ENCODE measurements at regions not wholly inside any gene's neighbourhood (a gene's known extent, or its start where the extent isn't known, plus 50 kb on each side); places are given as distances from the start of the nearest gene placed in this dataset.

DNA sequence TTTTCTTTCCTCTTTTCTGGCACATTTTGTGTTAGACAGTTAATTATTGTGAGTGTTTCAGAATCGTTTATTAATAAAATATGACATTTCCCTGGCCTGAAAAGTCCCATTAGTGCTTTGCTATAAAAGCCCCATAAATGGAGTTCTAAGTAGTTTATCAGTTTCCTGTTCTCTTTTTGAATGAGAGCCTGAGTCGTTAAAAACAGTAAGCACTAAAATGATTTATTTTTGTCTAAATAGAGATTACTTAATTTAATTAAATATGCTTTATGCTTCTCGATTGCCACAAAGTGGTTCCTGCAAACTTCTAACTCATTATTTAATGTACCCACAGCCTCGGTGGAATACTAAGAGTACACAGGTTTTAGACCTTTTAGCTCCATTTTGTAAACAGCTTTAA, 577.9 kb downstream of the C6orf118 start:
- no peaks in the 10 kb centered on the region for H3K4me1 Mint-ChIP-seq (ENCODE audit: low read depth)
- no peak overlapping the region for H3K4me3 Mint-ChIP-seq (ENCODE audit: low read depth)
- peaks cover 29% of the 10 kb centered on the region for H3K9me3 Mint-ChIP-seq
- no peak for DNase-seq (ENCODE audit: low spot score)
- H3K27me3 Mint-ChIP-seq (ENCODE audit: low read depth), result no peaks in the 10 kb centered on the region
- intact Hi-C loops (cut with micrococcal nuclease), result no loop called here
- H3K27ac Mint-ChIP-seq, result no peak overlapping the region
- H3K36me3 Mint-ChIP-seq (ENCODE audit: low read depth), result no peaks in the 10 kb centered on the region

DNA sequence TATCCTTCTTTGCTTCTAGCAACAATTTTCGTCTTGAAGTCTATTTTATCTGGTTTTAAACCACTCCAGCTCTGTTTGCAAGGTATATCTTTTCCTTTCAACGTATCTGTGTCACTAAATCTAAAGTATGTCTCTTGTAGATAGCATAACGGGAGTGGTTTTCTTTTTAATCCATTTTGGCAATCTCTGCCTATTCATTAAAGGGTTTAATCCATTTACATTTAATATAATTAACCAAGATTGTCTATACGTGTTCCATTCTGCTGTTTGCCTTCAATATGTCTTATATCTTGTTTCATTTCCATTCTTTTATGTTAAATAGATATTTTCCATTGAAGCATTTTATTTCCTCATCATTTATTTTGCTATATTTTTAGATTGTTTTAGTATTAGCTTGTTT, 587.9 kb downstream of the C6orf118 start:
- H3K27me3 Mint-ChIP-seq (ENCODE audit: low read depth), result no peaks in the 10 kb centered on the region
- intact Hi-C loops (cut with micrococcal nuclease), result no loop called here
- no peak overlapping the region for H3K4me3 Mint-ChIP-seq (ENCODE audit: low read depth)

DNA sequence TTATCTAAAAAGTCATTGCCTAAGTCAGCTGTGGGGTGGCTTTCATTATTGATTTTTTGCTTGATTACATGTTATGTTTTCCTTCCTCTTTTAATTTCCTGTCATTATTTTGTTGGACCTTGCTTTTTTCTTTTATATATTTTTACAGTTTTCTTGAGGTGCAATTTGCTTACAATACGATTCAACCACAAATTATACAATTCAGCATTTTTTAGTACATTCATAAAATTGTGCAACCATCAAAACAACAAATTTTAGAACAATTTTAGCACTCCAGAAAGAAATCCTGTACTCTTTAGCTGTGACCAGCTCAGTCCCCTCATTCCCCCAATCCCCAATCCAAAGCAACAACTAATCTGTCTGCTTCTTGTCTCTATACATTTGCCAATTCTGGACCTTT, 608.9 kb downstream of the C6orf118 start:
- peaks cover 37% of the 10 kb centered on the region for H3K9me3 Mint-ChIP-seq
- H3K27me3 Mint-ChIP-seq (ENCODE audit: low read depth), result no peaks in the 10 kb centered on the region
- no peak overlapping the region for H3K4me3 Mint-ChIP-seq (ENCODE audit: low read depth)
- DNase-seq (ENCODE audit: low spot score), result no peak
- no peaks in the 10 kb centered on the region for H3K4me1 Mint-ChIP-seq (ENCODE audit: low read depth)
- intact Hi-C loops (cut with micrococcal nuclease), result no loop called here
- no peaks in the 10 kb centered on the region for H3K36me3 Mint-ChIP-seq (ENCODE audit: low read depth)
- no peak overlapping the region for H3K27ac Mint-ChIP-seq

More for the DNA sequence above, 587.9 kb downstream of the C6orf118 start:
- Mint-ChIP-seq H3K27ac (no peak overlapping the region), H3K36me3 (ENCODE audit: low read depth) (no peaks in the 10 kb centered on the region), H3K9me3 (peaks cover 17% of the 10 kb centered on the region), H3K4me1 (ENCODE audit: low read depth) (no peaks in the 10 kb centered on the region)
- no peak for DNase-seq (ENCODE audit: low spot score)

DNA sequence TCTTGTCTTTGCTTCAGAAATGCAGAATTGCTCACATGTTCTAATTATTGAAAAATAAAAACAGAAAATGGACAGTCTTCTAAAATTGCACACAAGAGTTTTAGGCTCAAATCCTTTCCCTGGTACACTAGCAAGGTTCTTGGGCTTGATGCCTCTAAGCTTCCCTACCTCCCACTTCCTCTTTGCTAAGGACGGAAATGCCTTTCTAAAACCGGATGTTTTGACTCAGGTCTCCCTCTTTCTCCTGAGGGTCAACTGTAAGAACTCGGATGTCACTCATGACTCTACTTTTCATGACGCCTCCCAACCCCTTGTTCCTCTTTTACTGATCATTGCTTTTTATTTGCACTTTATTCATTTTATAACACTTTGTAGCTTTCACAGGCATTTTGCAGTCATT, 613.5 kb downstream of the C6orf118 start:
- intact Hi-C loops (cut with micrococcal nuclease), result no loop called here
- Mint-ChIP-seq H3K36me3 (ENCODE audit: low read depth) (no peaks in the 10 kb centered on the region), H3K4me1 (ENCODE audit: low read depth) (no peaks in the 10 kb centered on the region), H3K4me3 (ENCODE audit: low read depth) (no peak overlapping the region), H3K27me3 (ENCODE audit: low read depth) (no peaks in the 10 kb centered on the region), H3K9me3 (peaks cover 44% of the 10 kb centered on the region), H3K27ac (no peak overlapping the region)
- DNase-seq (ENCODE audit: low spot score), result no peak

DNA sequence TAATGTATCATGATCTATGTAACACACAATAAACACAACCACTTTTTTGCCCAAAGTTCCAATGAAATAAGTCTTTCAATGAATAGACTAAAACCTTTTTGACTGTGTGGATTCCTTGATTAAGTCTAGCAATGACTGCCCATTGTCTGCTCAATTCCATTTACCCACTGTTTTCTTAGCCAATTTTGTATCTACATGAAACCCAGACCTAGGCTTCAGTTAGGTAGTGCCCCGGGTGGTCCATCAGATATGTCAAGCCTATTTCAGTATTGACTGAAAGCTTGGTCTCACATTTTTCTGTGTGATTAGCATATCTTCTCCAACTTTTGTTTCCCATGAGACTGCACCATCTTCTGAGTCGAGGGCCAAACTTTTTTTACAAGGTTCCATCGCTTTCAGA, 615.0 kb downstream of the C6orf118 start:
- no peak overlapping the region for H3K27ac Mint-ChIP-seq
- H3K9me3 Mint-ChIP-seq, result peaks cover 40% of the 10 kb centered on the region
- H3K36me3 Mint-ChIP-seq (ENCODE audit: low read depth), result no peaks in the 10 kb centered on the region
- H3K4me1 Mint-ChIP-seq (ENCODE audit: low read depth), result no peaks in the 10 kb centered on the region
- no peaks in the 10 kb centered on the region for H3K27me3 Mint-ChIP-seq (ENCODE audit: low read depth)
- H3K4me3 Mint-ChIP-seq (ENCODE audit: low read depth), result no peak overlapping the region
- DNase-seq (ENCODE audit: low spot score), result no peak
- intact Hi-C loops (cut with micrococcal nuclease), result no loop called here

DNA sequence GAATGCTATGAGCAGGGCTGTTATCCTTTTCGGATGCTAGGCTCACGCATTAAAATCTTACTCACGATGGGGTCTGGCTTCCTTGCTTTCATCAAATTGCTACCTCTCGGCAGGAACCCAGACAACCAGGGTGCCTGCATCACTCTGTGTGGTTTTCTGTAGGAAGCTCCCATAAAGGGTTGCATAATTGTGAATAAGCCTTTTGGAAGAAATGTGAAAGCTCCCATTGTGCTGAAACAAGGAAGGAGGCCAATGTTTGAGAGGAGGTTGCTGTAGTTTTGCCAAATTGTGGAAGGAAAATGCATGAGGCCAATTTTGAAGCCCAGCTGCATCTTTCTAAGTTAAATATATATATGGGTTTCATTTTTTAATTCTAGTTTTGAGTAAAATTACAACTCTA, 615.5 kb downstream of the C6orf118 start:
- H3K27me3 Mint-ChIP-seq (ENCODE audit: low read depth), result no peaks in the 10 kb centered on the region
- no peak overlapping the region for H3K4me3 Mint-ChIP-seq (ENCODE audit: low read depth)
- intact Hi-C loops (cut with micrococcal nuclease), result no loop called here
- no peaks in the 10 kb centered on the region for H3K36me3 Mint-ChIP-seq (ENCODE audit: low read depth)
- no peak for DNase-seq (ENCODE audit: low spot score)
- no peak overlapping the region for H3K27ac Mint-ChIP-seq
- H3K4me1 Mint-ChIP-seq (ENCODE audit: low read depth), result no peaks in the 10 kb centered on the region
- H3K9me3 Mint-ChIP-seq, result peaks cover 40% of the 10 kb centered on the region

DNA sequence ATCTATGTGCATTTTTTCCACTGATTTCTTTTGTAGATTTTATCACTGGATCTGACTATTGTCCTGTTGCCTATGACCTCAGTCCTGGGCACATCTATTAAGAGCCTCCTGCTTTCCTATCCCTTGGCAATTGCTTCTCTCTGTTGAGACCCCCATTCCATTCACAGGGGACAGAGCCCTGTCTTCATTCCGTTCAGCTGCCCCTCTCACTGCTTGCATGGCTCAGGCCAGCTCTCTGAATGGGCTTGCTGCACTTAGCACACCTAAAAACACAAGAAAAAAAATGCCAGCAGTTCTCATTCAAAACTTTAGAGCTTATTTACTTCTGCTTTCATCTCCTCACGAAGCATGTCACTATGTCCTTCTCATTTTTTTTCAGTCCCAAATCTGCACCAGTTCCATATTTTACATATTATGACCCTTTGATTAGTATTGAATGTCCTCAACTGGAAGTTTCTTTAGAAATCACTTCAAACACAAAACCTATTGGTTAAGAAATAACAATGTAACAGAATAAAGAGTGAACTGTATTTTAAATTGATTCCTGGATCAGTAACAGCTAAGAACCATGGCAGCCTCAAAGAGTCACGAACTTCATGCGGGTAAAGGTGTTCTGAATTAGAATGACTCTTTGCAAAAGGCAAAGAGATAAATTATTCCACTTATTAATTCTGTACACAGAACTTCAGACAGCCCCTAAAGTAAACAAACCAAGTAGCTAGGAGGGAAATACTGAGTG, 616.5 kb downstream of the C6orf118 start:
- peaks cover 36% of the 10 kb centered on the region for H3K9me3 Mint-ChIP-seq
- H3K27ac Mint-ChIP-seq, result no peak overlapping the region
- H3K36me3 Mint-ChIP-seq (ENCODE audit: low read depth), result no peaks in the 10 kb centered on the region
- intact Hi-C loops (cut with micrococcal nuclease), result no loop called here
- no peaks in the 10 kb centered on the region for H3K4me1 Mint-ChIP-seq (ENCODE audit: low read depth)
- no peak overlapping the region for H3K4me3 Mint-ChIP-seq (ENCODE audit: low read depth)
- H3K27me3 Mint-ChIP-seq (ENCODE audit: low read depth), result no peaks in the 10 kb centered on the region
- DNase-seq (ENCODE audit: low spot score), result no peak

DNA sequence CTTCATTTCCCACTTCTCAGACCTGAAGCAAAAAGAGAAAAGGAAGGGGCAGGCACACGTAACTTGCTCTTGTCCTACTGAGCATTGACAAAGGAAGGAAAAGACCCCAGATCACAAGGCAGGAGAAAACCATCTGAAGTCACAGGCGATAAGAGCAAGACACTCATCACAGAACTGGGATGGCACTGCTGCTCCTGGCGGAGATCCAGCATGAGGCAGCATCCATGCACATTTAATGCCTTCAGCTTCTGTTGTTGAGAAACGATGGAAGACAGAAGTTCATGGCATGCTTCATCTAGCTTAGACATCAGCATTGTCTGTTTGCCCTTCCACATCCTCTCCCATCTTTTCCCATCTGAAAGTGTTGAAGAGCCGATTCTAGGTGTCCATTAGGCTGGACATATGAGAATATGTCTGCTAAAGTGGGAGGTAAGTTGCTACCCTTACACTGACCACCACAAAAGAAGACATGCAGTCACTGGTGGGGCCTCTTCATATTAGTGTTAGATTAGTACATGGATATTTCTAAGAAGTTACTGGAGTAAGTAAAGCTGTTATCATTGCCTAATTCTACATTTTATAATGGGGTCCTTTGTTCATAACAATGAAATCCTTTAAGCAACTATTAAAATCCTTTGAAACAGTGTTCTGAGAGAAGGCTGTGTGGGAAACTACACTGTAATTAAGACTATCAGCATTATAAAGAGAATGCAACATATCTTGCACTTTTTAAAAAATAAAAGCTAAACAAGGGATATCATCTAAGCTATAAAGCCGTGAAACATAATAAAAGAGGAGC, 618.5 kb downstream of the C6orf118 start:
- Mint-ChIP-seq H3K27me3 (ENCODE audit: low read depth) (no peaks in the 10 kb centered on the region), H3K4me3 (ENCODE audit: low read depth) (no peak overlapping the region), H3K27ac (no peak overlapping the region), H3K36me3 (ENCODE audit: low read depth) (no peaks in the 10 kb centered on the region), H3K9me3 (peaks cover 30% of the 10 kb centered on the region), H3K4me1 (ENCODE audit: low read depth) (no peaks in the 10 kb centered on the region)
- intact Hi-C loops (cut with micrococcal nuclease), result no loop called here
- DNase-seq (ENCODE audit: low spot score), result no peak

DNA sequence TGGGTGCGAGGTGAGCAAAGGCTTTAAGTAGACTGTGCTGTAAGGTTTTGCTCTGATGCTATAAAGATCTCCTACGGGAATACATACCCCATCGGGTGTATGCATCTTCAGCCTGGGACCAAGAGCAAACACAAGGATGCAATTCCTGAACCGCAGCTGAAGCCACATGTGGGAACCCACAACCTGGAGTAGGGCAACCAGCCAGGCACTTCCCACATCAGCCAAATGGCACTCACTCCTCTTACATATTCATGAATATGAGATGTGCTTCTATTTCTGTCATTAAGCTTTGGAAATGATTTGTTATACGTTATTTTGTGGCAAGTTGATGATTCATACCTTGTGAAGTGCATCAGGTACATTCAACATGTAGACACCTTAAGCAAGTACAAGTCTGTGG, 619.2 kb downstream of the C6orf118 start:
- Mint-ChIP-seq H3K4me1 (ENCODE audit: low read depth) (no peaks in the 10 kb centered on the region), H3K27ac (no peak overlapping the region), H3K4me3 (ENCODE audit: low read depth) (no peak overlapping the region), H3K9me3 (peaks cover 25% of the 10 kb centered on the region), H3K36me3 (ENCODE audit: low read depth) (no peaks in the 10 kb centered on the region), H3K27me3 (ENCODE audit: low read depth) (no peaks in the 10 kb centered on the region)
- intact Hi-C loops (cut with micrococcal nuclease), result no loop called here
- no peak for DNase-seq (ENCODE audit: low spot score)

DNA sequence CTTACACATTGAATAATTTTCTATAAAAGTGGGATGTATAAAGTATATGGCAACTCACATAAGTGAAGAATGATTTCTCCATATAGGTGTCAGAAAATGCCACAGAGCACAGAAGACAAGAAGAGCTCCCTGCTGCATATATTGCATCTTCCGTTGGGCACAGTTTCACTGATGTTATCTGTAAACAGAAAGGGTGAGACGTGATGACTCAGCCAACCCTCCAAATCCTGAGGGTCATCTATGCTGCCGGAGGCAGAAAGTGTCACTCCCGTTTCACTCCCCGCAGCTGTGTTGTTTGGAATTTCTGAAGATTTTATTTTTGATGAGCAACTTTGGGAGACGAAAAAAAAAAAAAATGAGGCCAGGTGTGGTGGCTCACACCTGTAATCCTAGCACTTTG, 644.1 kb downstream of the C6orf118 start:
- Mint-ChIP-seq H3K4me3 (ENCODE audit: low read depth) (no peak overlapping the region), H3K27me3 (ENCODE audit: low read depth) (no peaks in the 10 kb centered on the region), H3K36me3 (ENCODE audit: low read depth) (no peaks in the 10 kb centered on the region), H3K27ac (no peak overlapping the region), H3K4me1 (ENCODE audit: low read depth) (no peaks in the 10 kb centered on the region), H3K9me3 (peaks cover 24% of the 10 kb centered on the region)
- DNase-seq (ENCODE audit: low spot score), result no peak
- intact Hi-C loops (cut with micrococcal nuclease), result no loop called here

DNA sequence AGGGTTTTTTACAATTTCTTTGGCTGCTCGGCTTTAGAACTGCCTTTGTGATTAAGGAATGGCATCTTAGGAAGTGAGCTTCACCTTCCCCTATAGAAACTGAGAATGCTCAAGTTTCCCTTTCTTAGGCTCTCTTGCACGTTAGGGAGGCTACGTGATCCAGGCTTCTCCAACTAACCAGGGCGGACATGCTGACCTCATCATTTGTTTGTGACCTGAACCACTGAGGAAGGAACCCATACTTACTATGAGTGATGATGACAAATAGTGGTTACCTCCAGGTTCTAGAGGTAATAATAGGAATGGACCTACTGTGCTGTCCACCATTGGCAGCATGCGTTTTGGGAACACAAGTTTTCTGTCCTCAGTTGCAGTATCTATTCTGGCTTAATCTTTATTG, 645.8 kb downstream of the C6orf118 start:
- peaks cover 28% of the 10 kb centered on the region for H3K9me3 Mint-ChIP-seq
- H3K27ac Mint-ChIP-seq, result no peak overlapping the region
- DNase-seq (ENCODE audit: low spot score), result no peak
- H3K4me1 Mint-ChIP-seq (ENCODE audit: low read depth), result no peaks in the 10 kb centered on the region
- H3K27me3 Mint-ChIP-seq (ENCODE audit: low read depth), result no peaks in the 10 kb centered on the region
- no peak overlapping the region for H3K4me3 Mint-ChIP-seq (ENCODE audit: low read depth)
- intact Hi-C loops (cut with micrococcal nuclease), result no loop called here
- no peaks in the 10 kb centered on the region for H3K36me3 Mint-ChIP-seq (ENCODE audit: low read depth)

DNA sequence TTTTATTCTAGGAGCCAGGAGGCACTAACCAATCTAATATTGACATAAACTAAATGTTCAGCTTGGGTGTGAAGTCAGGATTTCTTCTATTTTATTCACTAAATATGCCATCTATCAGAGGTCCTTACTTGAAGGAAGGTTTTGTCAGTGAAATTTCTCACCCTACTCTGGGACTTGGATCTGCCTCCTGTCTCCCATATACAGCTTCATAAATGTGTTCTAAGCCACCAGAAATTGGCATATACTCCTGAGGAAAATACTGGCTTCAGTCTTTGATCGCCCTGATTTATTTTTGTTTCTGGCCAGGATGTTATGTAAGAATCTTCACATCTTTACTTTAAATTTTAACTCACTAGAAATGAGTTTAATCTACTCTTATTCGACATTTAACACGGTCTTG, 647.7 kb downstream of the C6orf118 start:
- DNase-seq (ENCODE audit: low spot score), result no peak
- Mint-ChIP-seq H3K36me3 (ENCODE audit: low read depth) (no peaks in the 10 kb centered on the region), H3K27ac (no peak overlapping the region), H3K27me3 (ENCODE audit: low read depth) (no peaks in the 10 kb centered on the region), H3K9me3 (peaks cover 34% of the 10 kb centered on the region), H3K4me1 (ENCODE audit: low read depth) (no peaks in the 10 kb centered on the region), H3K4me3 (ENCODE audit: low read depth) (no peak overlapping the region)
- intact Hi-C loops (cut with micrococcal nuclease), result no loop called here

DNA sequence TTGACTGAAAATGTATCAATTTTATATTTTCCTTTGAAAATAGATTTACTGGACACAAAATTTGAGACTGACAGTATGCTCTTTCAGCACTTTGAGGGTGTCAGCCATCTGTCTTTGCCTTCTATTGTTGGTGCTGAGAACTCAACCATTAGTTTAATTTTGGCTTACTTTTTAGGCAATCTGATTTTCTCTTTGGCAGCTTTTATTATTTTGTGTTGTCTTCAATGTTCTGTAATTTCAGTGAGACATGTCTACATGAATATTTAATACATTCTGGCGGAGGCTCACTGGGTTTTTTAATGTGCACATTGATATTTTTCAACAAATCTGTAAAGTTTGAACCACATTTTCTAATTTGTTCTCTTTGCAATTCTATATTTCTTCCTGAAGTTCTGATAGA, 648.6 kb downstream of the C6orf118 start:
- no peak for DNase-seq (ENCODE audit: low spot score)
- no peaks in the 10 kb centered on the region for H3K4me1 Mint-ChIP-seq (ENCODE audit: low read depth)
- no peaks in the 10 kb centered on the region for H3K36me3 Mint-ChIP-seq (ENCODE audit: low read depth)
- no peak overlapping the region for H3K4me3 Mint-ChIP-seq (ENCODE audit: low read depth)
- intact Hi-C loops (cut with micrococcal nuclease), result no loop called here
- H3K27ac Mint-ChIP-seq, result no peak overlapping the region
- H3K27me3 Mint-ChIP-seq (ENCODE audit: low read depth), result no peaks in the 10 kb centered on the region
- H3K9me3 Mint-ChIP-seq, result peaks cover 35% of the 10 kb centered on the region
